ENCODE measurements at regions not wholly inside any gene's neighbourhood (a gene's known extent, or its start where the extent isn't known, plus 50 kb on each side); places are given as distances from the start of the nearest gene placed in this dataset.

DNA sequence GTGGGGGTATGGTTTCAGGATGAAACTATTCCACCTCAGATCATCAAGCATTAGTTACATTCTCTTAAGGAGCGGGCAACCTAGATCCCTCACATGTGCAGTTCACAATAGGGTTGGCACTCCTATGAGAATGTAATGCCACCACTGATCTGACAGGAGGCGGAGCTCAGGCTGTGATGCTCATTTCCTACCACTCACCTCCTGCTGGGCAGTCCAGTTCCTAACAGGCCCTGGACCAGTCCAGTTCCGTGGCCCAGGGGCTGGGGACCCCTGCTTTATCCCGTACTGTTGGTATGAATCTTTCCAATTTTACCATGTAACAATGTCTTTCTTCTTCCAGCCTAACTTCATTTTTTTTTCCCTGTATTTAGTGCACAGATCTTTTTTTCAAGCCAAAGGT is 94.9 kb downstream of the OGFRL1 start:
- TF ChIP-seq, protein P1, sequence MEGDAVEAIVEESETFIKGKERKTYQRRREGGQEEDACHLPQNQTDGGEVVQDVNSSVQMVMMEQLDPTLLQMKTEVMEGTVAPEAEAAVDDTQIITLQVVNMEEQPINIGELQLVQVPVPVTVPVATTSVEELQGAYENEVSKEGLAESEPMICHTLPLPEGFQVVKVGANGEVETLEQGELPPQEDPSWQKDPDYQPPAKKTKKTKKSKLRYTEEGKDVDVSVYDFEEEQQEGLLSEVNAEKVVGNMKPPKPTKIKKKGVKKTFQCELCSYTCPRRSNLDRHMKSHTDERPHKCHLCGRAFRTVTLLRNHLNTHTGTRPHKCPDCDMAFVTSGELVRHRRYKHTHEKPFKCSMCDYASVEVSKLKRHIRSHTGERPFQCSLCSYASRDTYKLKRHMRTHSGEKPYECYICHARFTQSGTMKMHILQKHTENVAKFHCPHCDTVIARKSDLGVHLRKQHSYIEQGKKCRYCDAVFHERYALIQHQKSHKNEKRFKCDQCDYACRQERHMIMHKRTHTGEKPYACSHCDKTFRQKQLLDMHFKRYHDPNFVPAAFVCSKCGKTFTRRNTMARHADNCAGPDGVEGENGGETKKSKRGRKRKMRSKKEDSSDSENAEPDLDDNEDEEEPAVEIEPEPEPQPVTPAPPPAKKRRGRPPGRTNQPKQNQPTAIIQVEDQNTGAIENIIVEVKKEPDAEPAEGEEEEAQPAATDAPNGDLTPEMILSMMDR (IDR thresholded peaks at IDR 0.05; ENCODE audit: low read depth, low read length, poor library complexity, severe bottlenecking) = no peak
- TF ChIP-seq EZH2phosphoT487 (IDR thresholded peaks at IDR 0.05; ENCODE audit: borderline replicate concordance, low read length) = no peak

Data from DOHH2 (cell line).